Activated T-helper 1 cell treated with anti-CD3 and anti-CD28 coated beads, Interleukin-12 subunit alpha, Interleukin-12 subunit beta, Interleukin-2, Interleukin-4 antibody, amounts not matched to agents 30 ng/mL and 10 ng/mL and 1 ng/mL, durations not matched to agents 14 hours and 24 hours and 36 hours (primary cell): ENCODE measurements at regions not wholly inside any gene's neighbourhood (a gene's known extent, or its start where the extent isn't known, plus 50 kb on each side); places are given as distances from the start of the nearest gene placed in this dataset.

Experiments
- DNase-seq: peaks from one replicate; pipeline ENCODE4 v3.0.0; 2021; ENCODE audit warnings: low spot score
- H3K27ac Mint-ChIP-seq: one replicate; pipeline ENCODE4 v1.8.0; 2021; ENCODE audit warnings: mild to moderate bottlenecking, mixed read lengths
- H3K27me3 Mint-ChIP-seq: one replicate; pipeline ENCODE4 v1.8.0; 2022; ENCODE audit warnings: mild to moderate bottlenecking, moderate library complexity, mixed read lengths; ENCODE audit not compliant: insufficient read depth
- H3K36me3 Mint-ChIP-seq: one replicate; pipeline ENCODE4 v1.8.0; 2021; ENCODE audit warnings: low read depth, mixed read lengths
- H3K4me1 Mint-ChIP-seq: one replicate; pipeline ENCODE4 v1.8.0; 2021; ENCODE audit warnings: low read depth, mixed read lengths
- H3K4me3 Mint-ChIP-seq: one replicate; pipeline ENCODE4 v1.8.0; 2021; ENCODE audit warnings: mild to moderate bottlenecking, moderate library complexity, mixed read lengths
- H3K9me3 Mint-ChIP-seq: one replicate; pipeline ENCODE4 v1.8.0; 2021; ENCODE audit warnings: mixed read lengths
- intact Hi-C: fragments of 100-400 bp; cut with micrococcal nuclease; formaldehyde crosslinking; loops from one replicate; pipeline ENCODE4 v1.15.1; 2024

- Mint-ChIP-seq H3K36me3 (no peaks in the 10 kb centered on the region), H3K4me1 (peaks cover 7% of the 10 kb centered on the region), H3K27ac (no peak overlapping the region), H3K4me3 (no peak overlapping the region), H3K27me3 (peaks cover 9% of the 10 kb centered on the region), H3K9me3 (no peaks in the 10 kb centered on the region)
- DNase-seq, result no peak
- intact Hi-C loops, result loop anchor here (10.0 kb wide), 1 partner anchor 262 kb away; no protein-coding TSS in a partner anchor
Observed at GRCh38 chr12:105423237-105423636, 92.7 kb downstream of the C12orf75 start.

- peaks cover 7% of the 10 kb centered on the region for H3K4me1 Mint-ChIP-seq
- no peak for DNase-seq
- intact Hi-C loops, result loop anchor here (10.0 kb wide), 1 partner anchor 261 kb away; no protein-coding TSS in a partner anchor
- peaks cover 9% of the 10 kb centered on the region for H3K27me3 Mint-ChIP-seq
- H3K27ac Mint-ChIP-seq, result no peak overlapping the region
- no peak overlapping the region for H3K4me3 Mint-ChIP-seq
- no peaks in the 10 kb centered on the region for H3K9me3 Mint-ChIP-seq
- no peaks in the 10 kb centered on the region for H3K36me3 Mint-ChIP-seq
Observed at GRCh38 chr12:105423921-105424320, 93.4 kb downstream of the C12orf75 start.

GRCh38 chr12:105425254-105426174 is 95.0 kb downstream of the C12orf75 start:
- Mint-ChIP-seq H3K4me3 (no peak overlapping the region), H3K9me3 (no peaks in the 10 kb centered on the region), H3K27ac (no peak overlapping the region), H3K4me1 (peaks cover 7% of the 10 kb centered on the region), H3K27me3 (peaks cover 9% of the 10 kb centered on the region), H3K36me3 (no peaks in the 10 kb centered on the region)
- intact Hi-C loops, result loop anchor here (10.0 kb wide), 1 partner anchor 259 kb away; no protein-coding TSS in a partner anchor
- no peak for DNase-seq

GRCh38 chr12:105426766-105427165 is 96.3 kb downstream of the C12orf75 start:
- H3K4me3 Mint-ChIP-seq, result no peak overlapping the region
- no peaks in the 10 kb centered on the region for H3K36me3 Mint-ChIP-seq
- no peak overlapping the region for H3K27ac Mint-ChIP-seq
- peaks cover 9% of the 10 kb centered on the region for H3K27me3 Mint-ChIP-seq
- no peaks in the 10 kb centered on the region for H3K9me3 Mint-ChIP-seq
- peaks cover 7% of the 10 kb centered on the region for H3K4me1 Mint-ChIP-seq
- intact Hi-C loops, result loop anchor here (10.0 kb wide), 1 partner anchor 258 kb away; no protein-coding TSS in a partner anchor
- DNase-seq, result no peak

DNA sequence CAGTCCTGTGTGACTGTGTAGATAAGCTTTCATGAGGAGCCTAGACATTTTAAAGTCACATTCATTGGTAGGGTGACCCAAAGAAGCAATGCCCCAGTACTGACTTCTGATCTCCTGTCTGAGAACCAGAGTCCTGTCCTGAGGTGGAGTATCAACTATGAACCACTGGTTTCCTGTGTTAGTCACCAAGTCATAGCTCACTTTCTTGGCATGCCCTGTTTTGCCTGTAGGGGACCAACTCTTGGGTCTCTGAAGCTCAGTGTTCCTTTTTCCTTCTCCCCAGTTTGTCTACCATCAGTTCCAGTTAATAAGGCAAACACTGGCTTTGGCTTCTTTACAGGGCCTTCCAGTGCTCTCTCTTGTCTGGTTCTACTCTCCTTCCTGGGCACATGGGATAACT is 97.4 kb downstream of the C12orf75 start:
- no peak for DNase-seq
- Mint-ChIP-seq H3K27me3 (peaks cover 9% of the 10 kb centered on the region), H3K4me3 (no peak overlapping the region), H3K36me3 (no peaks in the 10 kb centered on the region), H3K9me3 (no peaks in the 10 kb centered on the region), H3K27ac (no peak overlapping the region), H3K4me1 (peaks cover 7% of the 10 kb centered on the region)
- intact Hi-C loops, result loop anchor here (10.0 kb wide), 1 partner anchor 257 kb away; no protein-coding TSS in a partner anchor

DNA sequence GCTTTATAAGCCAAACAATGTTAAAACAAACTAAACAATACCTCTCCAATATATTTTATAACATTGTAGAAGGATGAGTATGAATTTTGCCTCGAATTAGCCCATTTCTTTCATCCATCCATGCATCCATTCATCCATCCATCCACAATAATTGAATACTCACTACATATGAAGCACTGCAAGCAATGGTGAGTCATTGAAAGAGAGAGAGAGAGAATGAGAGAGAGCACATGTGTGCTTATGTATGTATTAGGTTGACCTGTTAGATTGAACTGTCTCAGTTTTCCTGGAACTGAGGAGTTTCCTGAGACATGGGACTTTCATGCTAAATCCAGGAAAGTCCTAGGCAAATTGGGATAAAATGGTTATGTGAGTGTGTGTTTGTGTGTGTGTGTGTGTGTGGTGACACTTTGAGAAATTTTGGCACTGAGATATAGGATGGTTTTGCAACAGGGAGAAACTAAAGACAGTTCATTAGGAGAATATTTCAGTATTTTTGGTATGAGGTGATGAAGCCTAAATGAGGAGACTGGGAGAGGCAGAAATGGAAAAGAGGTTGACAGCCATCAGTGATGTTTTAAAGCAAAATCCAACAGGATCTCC is 98.4 kb downstream of the C12orf75 start:
- H3K4me3 Mint-ChIP-seq, result no peak overlapping the region
- intact Hi-C loops, result loop anchor here (10.0 kb wide), 1 partner anchor 256 kb away; no protein-coding TSS in a partner anchor
- peaks cover 9% of the 10 kb centered on the region for H3K27me3 Mint-ChIP-seq
- H3K4me1 Mint-ChIP-seq, result no peaks in the 10 kb centered on the region
- no peak overlapping the region for H3K27ac Mint-ChIP-seq
- no peaks in the 10 kb centered on the region for H3K9me3 Mint-ChIP-seq
- no peak for DNase-seq
- H3K36me3 Mint-ChIP-seq, result no peaks in the 10 kb centered on the region

GRCh38 chr12:105429511-105429910 is 99.0 kb downstream of the C12orf75 start:
- Mint-ChIP-seq H3K36me3 (no peaks in the 10 kb centered on the region), H3K9me3 (no peaks in the 10 kb centered on the region), H3K4me1 (no peaks in the 10 kb centered on the region), H3K27me3 (peaks cover 5% of the 10 kb centered on the region), H3K27ac (no peak overlapping the region), H3K4me3 (no peak overlapping the region)
- DNase-seq, result no peak
- intact Hi-C loops, result loop anchor here (10.0 kb wide), 1 partner anchor 255 kb away; no protein-coding TSS in a partner anchor

GRCh38 chr12:105431537-105432100 is 101.1 kb downstream of the C12orf75 start:
- peaks cover 6% of the 10 kb centered on the region for H3K27me3 Mint-ChIP-seq
- H3K36me3 Mint-ChIP-seq, result no peaks in the 10 kb centered on the region
- DNase-seq, result no peak
- intact Hi-C loops, result no loop called here
- no peaks in the 10 kb centered on the region for H3K9me3 Mint-ChIP-seq
- no peaks in the 10 kb centered on the region for H3K4me1 Mint-ChIP-seq
- H3K27ac Mint-ChIP-seq, result no peak overlapping the region
- H3K4me3 Mint-ChIP-seq, result no peak overlapping the region

GRCh38 chr12:105433804-105434203 is 103.3 kb downstream of the C12orf75 start:
- Mint-ChIP-seq H3K4me1 (no peaks in the 10 kb centered on the region), H3K27ac (no peak overlapping the region), H3K27me3 (peaks cover 6% of the 10 kb centered on the region), H3K4me3 (no peak overlapping the region), H3K36me3 (no peaks in the 10 kb centered on the region), H3K9me3 (no peaks in the 10 kb centered on the region)
- intact Hi-C loops, result no loop called here
- DNase-seq, result no peak

GRCh38 chr12:105436636-105437035 is 106.1 kb downstream of the C12orf75 start:
- Mint-ChIP-seq H3K4me1 (no peaks in the 10 kb centered on the region), H3K27me3 (peaks cover 11% of the 10 kb centered on the region), H3K36me3 (no peaks in the 10 kb centered on the region), H3K4me3 (no peak overlapping the region), H3K27ac (no peak overlapping the region), H3K9me3 (no peaks in the 10 kb centered on the region)
- no peak for DNase-seq
- intact Hi-C loops, result no loop called here

DNA sequence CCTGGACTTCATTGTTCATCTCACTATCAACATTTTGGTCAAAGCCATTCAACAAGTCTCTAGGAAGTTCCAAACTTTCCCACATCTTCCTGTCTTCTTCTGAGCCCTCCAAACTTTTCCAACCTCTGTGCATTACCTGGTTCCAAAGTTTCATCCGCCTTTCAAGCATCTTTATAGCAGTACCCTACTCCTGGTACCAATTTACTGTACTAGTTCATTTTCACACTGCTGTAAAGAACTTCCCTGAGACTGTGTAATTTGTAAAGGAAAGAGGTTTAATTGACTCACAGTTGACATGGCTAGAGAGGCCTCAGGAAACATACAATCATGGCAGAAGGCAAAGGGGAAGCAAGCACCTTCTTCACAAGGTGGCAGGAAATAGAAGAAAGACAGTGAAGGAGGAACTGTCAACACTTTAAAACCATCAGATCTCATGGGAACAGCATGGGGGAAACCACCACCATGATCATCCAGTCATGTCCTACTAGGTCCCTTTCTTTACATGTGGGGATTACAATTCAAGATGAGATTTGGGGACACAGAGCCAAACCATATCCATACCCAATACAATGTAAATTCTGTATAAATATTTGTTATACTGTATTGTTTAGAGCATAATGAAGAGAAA is 109.7 kb downstream of the C12orf75 start:
- Mint-ChIP-seq H3K27me3 (peaks cover 21% of the 10 kb centered on the region), H3K4me1 (no peaks in the 10 kb centered on the region), H3K36me3 (no peaks in the 10 kb centered on the region), H3K27ac (no peak overlapping the region), H3K9me3 (no peaks in the 10 kb centered on the region), H3K4me3 (no peak overlapping the region)
- intact Hi-C loops, result no loop called here
- DNase-seq, result no peak

DNA sequence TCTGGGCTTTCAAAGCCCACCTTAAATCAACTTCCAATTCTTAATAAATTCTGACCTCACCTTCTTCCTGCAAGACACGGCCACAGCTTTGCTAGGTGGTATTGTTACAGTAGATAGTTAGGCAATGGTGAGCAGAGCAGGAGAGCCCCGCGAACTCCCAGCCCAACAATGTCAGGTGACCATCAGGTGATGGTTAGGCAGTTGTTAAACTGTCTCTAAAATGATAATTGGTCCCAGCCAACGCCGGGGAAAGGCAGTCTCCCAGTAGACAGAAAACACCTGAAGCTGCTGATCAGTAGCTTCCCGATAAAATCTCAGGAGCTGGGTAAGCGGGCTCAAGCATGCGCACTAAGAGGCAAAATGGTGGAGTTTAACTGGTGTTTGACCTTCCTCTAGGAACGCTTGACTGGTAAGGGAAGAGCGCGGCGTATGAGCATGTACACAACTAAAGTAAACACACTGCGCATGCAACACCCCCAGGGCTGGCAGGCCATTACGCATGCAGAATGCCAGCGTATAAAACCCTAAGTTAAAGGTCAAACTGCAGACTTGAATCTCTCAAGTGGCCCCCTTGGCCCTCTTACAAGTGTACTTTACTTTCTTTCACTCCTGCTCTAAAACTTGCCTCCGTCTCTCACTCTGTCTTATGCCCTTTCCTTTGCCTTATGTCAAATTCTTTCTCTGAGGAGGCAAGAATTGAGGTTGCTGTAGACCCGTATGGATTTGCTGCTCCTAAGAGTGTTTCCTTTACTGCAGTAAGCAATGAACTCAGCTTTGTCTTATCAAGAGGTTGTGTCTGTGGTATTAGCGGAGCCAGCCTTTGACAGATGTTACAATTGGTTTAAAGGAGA is 113.5 kb downstream of the C12orf75 start:
- H3K27me3 Mint-ChIP-seq, result peaks cover 20% of the 10 kb centered on the region
- no peaks in the 10 kb centered on the region for H3K36me3 Mint-ChIP-seq
- no peak overlapping the region for H3K27ac Mint-ChIP-seq
- no peak for DNase-seq
- no peaks in the 10 kb centered on the region for H3K9me3 Mint-ChIP-seq
- no peak overlapping the region for H3K4me3 Mint-ChIP-seq
- H3K4me1 Mint-ChIP-seq, result no peaks in the 10 kb centered on the region
- intact Hi-C loops, result no loop called here
